M059J (cell line): ENCODE measurements at regions not wholly inside any gene's neighbourhood (a gene's known extent, or its start where the extent isn't known, plus 50 kb on each side); places are given as distances from the start of the nearest gene placed in this dataset.

ENCODE experiments used
- DNase-seq: peaks from one replicate; pipeline ENCODE4 v3.0.0-alpha.2; 2012; ENCODE audit warnings: low read depth

DNA sequence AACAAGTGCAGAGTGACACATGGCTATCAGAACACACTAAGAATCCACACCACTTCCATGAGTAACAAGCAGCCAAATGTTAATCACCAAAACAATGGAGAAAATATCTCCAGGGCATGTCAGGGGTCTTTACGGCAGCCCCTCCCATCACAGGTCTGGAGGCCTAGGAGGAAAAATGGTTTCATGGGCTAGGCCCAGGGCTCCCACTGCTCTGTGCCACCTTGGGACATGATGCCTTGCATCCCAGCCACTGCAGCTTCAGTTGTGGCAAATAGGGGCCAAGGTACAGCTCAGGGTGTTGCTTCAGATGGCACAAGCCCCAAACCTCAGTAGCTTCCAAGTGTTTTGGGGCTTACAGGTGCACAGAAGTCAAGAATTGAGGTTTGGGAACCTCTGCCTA, 66.6 kb downstream of the NEURL3 start:
- DNase-seq = no peak

- DNase-seq = no peak
These were observed 67.6 kb downstream of the NEURL3 start for GRCh38 chr2:96437512-96437911.

DNA sequence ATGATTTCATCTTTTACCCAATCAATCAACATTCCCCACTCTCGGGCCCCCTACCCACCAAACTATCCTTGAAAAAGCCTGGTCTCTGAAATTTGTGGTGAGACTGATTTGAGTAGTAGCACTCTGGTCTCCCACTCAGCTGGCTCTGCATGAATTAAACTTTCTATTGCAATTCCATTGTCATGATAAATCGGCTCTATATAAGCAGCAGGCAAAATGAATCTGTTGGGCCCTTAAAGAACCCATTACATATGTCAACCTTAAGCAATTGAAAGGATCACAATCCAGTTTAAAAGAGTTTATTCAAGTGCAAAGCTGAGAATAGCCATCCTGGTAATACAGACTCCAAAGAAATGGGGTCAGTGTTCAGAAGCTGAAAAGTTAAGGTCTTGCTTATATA, 68.2 kb downstream of the NEURL3 start:
- no peak for DNase-seq

DNA sequence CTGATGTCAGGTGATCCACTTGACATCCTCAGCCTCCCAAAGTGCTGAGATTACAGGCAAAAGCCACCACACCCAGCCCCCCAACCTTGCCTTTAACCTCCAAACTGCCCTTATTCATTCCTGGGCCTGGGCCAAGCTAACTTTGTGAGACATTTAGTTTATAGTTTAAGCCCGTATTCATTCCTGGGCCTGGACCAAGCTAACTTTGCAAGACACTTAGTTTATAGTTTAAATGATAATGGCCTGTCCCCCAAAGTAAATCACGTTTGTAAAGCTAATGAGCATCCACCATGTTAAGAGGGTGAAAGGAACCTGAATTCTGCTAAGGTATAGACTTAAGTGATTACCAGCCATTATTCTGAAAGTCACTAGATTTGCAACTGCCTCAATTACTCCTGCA, 68.7 kb downstream of the NEURL3 start:
- no peak for DNase-seq

- no peak for DNase-seq
These were observed 73.8 kb downstream of the NEURL3 start for GRCh38 chr2:96431319-96431718.

GRCh38 chr2:96430394-96430988, 74.7 kb downstream of the NEURL3 start:
- DNase-seq = no peak

GRCh38 chr2:96427917-96428316, 77.2 kb downstream of the NEURL3 start:
- peak; percentile 94 for DNase-seq

DNA sequence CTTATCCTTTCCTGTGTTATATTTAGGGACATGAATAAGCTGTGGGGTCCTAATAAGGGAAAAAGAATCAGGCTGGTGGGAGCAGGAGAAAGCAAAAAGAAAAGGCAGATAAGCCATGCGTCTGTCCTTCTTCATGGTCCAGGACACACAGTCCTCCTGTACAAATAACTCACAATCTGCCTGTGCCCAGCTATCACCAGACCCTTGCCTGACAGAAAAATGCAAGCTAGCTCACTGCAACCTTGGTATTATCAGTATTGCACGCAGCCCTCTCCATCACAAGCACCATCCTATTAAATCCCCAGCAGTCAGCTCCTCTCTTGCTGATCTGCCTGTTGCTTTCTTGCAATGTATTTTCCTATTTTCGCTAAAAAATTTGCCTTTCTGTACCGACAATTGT, 78.0 kb downstream of the NEURL3 start:
- no peak for DNase-seq

GRCh38 chr2:96423828-96424227, 81.3 kb downstream of the NEURL3 start:
- no peak for DNase-seq
